Right atrium auricular region (tissue), 2 donors: ENCODE measurements at regions not wholly inside any gene's neighbourhood (a gene's known extent, or its start where the extent isn't known, plus 50 kb on each side); places are given as distances from the start of the nearest gene placed in this dataset.

ENCODE experiments used
- DNase-seq: peaks from one replicate; pipeline ENCODE4 v3.0.0-alpha.2; 2019; ENCODE audit warnings: low spot score
- H3K27ac ChIP-seq, 2 donors: fragments of 200-600 bp; sonication (generic); 1 replicate in 1 of 2; 2 replicates in 1 of 2; pipeline ENCODE4 v1.5.1; 2016 to 2019
- H3K27me3 ChIP-seq, 2 donors: fragments of 200-600 bp; sonication (generic); one replicate each; pipeline versions ENCODE4 v1.5.1 to v1.6.0; 2017 to 2019
- H3K36me3 ChIP-seq: fragments of 200-600 bp; sonication (generic); one replicate; pipeline ENCODE4 v1.5.1; 2016
- H3K4me1 ChIP-seq, 2 donors: fragments of 200-600 bp; sonication (generic); one replicate each; pipeline versions ENCODE4 v1.5.1 to v1.6.0; 2017 to 2019
- H3K4me3 ChIP-seq, 2 donors: fragments of 200-600 bp; sonication (generic); 1 replicate in 1 of 2; 2 replicates in 1 of 2; pipeline ENCODE4 v1.5.1; 2017 to 2019; ENCODE audit warnings: mild to moderate bottlenecking in 1 of 2, moderate library complexity in 1 of 2
- H3K9me3 ChIP-seq, 2 donors: fragments of 200-600 bp; sonication (generic); one replicate each; pipeline ENCODE4 v1.5.1; 2019
- TF ChIP-seq, protein P1 (sequence below), 2 donors: fragments of 200-600 bp; sonication (generic); IDR thresholded peaks; one replicate each; pipeline ENCODE4 v1.5.1; 2019; ENCODE audit warnings: antibody characterized with exemption in 2 of 2

DNA sequence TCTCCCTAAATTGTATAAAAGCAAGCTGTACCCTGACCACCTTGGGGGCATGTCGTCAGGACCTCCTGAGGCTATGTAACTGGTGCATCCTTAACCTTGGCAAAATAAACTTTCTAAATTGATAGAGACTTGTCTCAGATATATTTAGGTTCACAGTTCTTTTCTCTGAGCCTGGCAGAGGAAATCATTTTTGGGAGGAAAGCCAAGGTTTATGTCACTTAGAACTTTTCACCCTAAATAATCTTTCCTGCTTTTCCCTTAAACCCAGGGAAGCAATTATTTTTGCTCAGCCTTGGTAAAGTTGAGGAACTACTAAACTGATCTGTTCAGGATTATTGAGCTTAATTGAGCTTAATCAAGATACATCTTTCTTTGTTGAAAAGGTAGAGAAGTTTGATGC is 608.9 kb downstream of the PDCD6IP start:
- TF ChIP-seq, protein P1, sequence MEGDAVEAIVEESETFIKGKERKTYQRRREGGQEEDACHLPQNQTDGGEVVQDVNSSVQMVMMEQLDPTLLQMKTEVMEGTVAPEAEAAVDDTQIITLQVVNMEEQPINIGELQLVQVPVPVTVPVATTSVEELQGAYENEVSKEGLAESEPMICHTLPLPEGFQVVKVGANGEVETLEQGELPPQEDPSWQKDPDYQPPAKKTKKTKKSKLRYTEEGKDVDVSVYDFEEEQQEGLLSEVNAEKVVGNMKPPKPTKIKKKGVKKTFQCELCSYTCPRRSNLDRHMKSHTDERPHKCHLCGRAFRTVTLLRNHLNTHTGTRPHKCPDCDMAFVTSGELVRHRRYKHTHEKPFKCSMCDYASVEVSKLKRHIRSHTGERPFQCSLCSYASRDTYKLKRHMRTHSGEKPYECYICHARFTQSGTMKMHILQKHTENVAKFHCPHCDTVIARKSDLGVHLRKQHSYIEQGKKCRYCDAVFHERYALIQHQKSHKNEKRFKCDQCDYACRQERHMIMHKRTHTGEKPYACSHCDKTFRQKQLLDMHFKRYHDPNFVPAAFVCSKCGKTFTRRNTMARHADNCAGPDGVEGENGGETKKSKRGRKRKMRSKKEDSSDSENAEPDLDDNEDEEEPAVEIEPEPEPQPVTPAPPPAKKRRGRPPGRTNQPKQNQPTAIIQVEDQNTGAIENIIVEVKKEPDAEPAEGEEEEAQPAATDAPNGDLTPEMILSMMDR (IDR thresholded peaks at IDR 0.05), result no peak
- no peaks in the 10 kb centered on the region for H3K9me3 ChIP-seq
- no peaks in the 10 kb centered on the region for H3K36me3 ChIP-seq
- no peaks in the 10 kb centered on the region for H3K27me3 ChIP-seq
- no peak for DNase-seq
- no peak overlapping the region for H3K27ac ChIP-seq
- H3K4me1 ChIP-seq, result no peaks in the 10 kb centered on the region
- H3K4me3 ChIP-seq, result no peak overlapping the region

DNA sequence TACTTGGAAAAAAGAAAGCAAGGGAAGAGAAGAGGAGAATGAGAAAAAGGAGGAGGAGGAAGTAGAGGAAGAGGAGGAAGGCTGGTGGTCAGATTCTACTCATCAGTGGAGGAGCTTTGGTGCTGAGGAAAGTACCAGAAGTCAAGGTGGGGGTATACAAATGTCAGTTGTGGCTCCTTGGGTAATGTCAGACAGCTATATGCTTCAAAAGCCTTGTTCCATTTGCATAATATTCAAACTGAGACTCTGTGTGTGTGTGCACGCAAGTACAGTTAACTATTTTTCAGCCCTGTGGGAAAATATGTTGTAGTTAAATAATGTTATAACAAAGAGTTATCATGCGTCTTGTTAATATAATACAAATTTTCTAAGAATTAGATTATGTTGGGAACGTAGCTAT is 609.7 kb downstream of the PDCD6IP start:
- TF ChIP-seq, protein P1 (IDR thresholded peaks at IDR 0.05), result no peak
- DNase-seq, result no peak

DNA sequence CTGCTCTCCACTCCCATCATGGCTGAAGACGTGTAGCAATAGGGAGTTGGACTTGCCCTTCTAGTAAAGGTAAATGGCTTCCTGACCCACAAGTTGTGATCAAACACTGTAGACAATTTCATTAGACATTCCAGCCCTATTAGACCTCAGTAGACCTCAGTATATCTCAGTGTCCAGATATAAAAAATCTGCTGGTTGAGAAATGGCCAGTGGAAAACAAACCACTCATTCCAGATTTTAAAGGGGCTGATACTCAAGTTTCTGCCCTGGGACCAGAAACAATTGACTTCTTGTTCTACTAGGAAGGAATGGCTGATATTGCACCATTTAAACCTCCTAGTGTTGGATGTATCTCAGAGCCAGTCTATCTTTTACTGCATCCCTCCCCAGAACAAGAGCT is 613.2 kb downstream of the PDCD6IP start:
- Histone ChIP-seq H3K4me3 (no peak overlapping the region), H3K27ac (no peak overlapping the region), H3K36me3 (no peaks in the 10 kb centered on the region), H3K4me1 (no peaks in the 10 kb centered on the region), H3K9me3 (no peaks in the 10 kb centered on the region), H3K27me3 (no peaks in the 10 kb centered on the region)
- DNase-seq, result no peak
- TF ChIP-seq, protein P1 (IDR thresholded peaks at IDR 0.05), result no peak

More for the DNA sequence above, 609.7 kb downstream of the PDCD6IP start:
- Histone ChIP-seq H3K4me1 (no peaks in the 10 kb centered on the region), H3K27ac (no peak overlapping the region), H3K27me3 (no peaks in the 10 kb centered on the region), H3K9me3 (no peaks in the 10 kb centered on the region), H3K36me3 (no peaks in the 10 kb centered on the region), H3K4me3 (no peak overlapping the region)

DNA sequence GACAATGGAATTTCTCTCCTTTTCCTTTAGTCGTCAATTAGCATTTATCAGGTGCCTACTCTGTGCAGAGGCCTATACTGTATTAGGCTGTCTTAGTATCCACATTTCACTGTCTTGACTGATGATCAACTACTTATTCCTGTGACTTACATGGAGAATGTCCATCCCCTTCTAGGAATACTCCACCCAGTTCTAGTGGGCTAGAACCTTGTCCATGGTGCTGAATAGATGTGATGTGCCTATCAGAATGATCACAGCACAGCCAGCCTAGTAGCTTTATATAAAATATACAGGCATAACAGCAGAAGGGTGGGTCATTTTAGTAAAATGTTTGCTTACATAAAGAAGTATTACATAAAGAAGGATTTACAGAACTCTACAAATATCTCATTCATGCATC is 621.4 kb downstream of the PDCD6IP start:
- H3K9me3 ChIP-seq, result no peaks in the 10 kb centered on the region
- H3K4me1 ChIP-seq, result no peaks in the 10 kb centered on the region
- TF ChIP-seq, protein P1 (IDR thresholded peaks at IDR 0.05), result no peak
- no peak for DNase-seq
- H3K27ac ChIP-seq, result no peak overlapping the region
- no peaks in the 10 kb centered on the region for H3K36me3 ChIP-seq
- H3K4me3 ChIP-seq, result no peak overlapping the region
- no peaks in the 10 kb centered on the region for H3K27me3 ChIP-seq

DNA sequence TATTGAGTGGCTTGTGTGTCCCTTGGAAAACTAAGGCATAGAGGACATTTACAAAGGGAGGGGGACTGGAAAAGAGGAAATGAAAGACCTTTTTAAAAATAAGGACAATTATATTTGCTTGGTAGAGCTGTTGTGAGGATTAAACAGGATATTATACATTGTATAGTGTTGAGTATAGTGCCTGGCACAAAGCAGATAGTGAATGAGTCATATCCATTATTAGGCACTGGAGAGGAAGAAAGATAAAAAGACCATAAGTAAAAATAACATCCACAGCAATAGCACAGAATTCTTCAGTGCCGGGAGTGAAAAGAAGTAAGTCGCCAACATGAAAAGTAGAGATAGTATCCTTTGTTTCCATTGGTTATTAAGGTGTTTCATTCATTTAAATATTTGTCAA is 623.3 kb downstream of the PDCD6IP start:
- no peak for DNase-seq
- H3K4me3 ChIP-seq, result no peak overlapping the region
- H3K4me1 ChIP-seq, result no peaks in the 10 kb centered on the region
- no peaks in the 10 kb centered on the region for H3K36me3 ChIP-seq
- TF ChIP-seq, protein P1 (IDR thresholded peaks at IDR 0.05), result no peak
- H3K27me3 ChIP-seq, result no peaks in the 10 kb centered on the region
- no peaks in the 10 kb centered on the region for H3K9me3 ChIP-seq
- no peak overlapping the region for H3K27ac ChIP-seq

DNA sequence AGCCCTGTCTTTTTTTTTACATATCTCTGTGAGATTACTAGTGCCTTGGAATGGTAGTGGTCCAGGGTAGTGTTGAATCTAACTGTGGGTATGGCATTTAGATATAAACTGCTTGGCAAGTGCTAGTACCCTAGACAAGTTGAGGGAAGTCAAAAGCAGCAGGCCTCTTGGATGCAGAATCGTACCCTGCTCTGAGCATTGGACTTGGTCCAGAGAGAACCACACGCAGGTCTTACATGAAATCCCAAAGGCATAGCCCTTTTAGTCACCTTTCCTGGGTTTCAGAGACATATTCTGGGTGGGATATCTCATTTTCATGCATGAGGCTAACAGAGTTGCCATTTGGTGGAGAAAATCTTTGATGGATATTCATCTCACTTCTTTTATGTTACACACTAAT is 641.4 kb downstream of the PDCD6IP start:
- no peaks in the 10 kb centered on the region for H3K4me1 ChIP-seq
- no peak overlapping the region for H3K27ac ChIP-seq
- DNase-seq, result no peak
- H3K36me3 ChIP-seq, result no peaks in the 10 kb centered on the region
- no peak overlapping the region for H3K4me3 ChIP-seq
- H3K27me3 ChIP-seq, result no peaks in the 10 kb centered on the region
- peaks cover 0 to 17% of the 10 kb centered on the region in 2 donors for H3K9me3 ChIP-seq
- TF ChIP-seq, protein P1 (IDR thresholded peaks at IDR 0.05), result no peak
